Inflammatory macrophage treated with lipopolysaccharide for 4 hours (primary cell): ENCODE measurements at regions not wholly inside any gene's neighbourhood (a gene's known extent, or its start where the extent isn't known, plus 50 kb on each side); places are given as distances from the start of the nearest gene placed in this dataset.

ENCODE experiments used
- DNase-seq: peaks from one replicate; pipeline ENCODE4 v3.0.0-alpha.2; 2020

GRCh38 chr6:19643287-19643686, 193.9 kb upstream of the ID4 start:
- no peak for DNase-seq

- no peak for DNase-seq
These were observed 193.5 kb upstream of the ID4 start for GRCh38 chr6:19643713-19644112.

- DNase-seq: peak; percentile 28
These were observed 181.4 kb upstream of the ID4 start for GRCh38 chr6:19655744-19656143.

- no peak for DNase-seq
These were observed 176.9 kb upstream of the ID4 start for GRCh38 chr6:19660123-19660910.

GRCh38 chr6:19662911-19663310, 174.3 kb upstream of the ID4 start:
- DNase-seq: no peak

- DNase-seq: no peak
These were observed 173.7 kb upstream of the ID4 start for GRCh38 chr6:19663479-19663878.

- no peak for DNase-seq
These were observed 173.1 kb upstream of the ID4 start for GRCh38 chr6:19664050-19664449.

- DNase-seq: no peak
These were observed 172.1 kb upstream of the ID4 start for GRCh38 chr6:19664878-19665612.

GRCh38 chr6:19665613-19665909, 171.6 kb upstream of the ID4 start:
- DNase-seq: no peak

- DNase-seq: no peak
These were observed 168.5 kb upstream of the ID4 start for GRCh38 chr6:19668710-19669109.

- DNase-seq: no peak
These were observed 168.0 kb upstream of the ID4 start for GRCh38 chr6:19669206-19669605.

- DNase-seq: no peak
These were observed 154.3 kb upstream of the ID4 start for GRCh38 chr6:19682859-19683258.

GRCh38 chr6:19690325-19691075, 146.7 kb upstream of the ID4 start:
- no peak for DNase-seq

GRCh38 chr6:19691465-19692167, 145.6 kb upstream of the ID4 start:
- no peak for DNase-seq

- DNase-seq: no peak
These were observed 144.5 kb upstream of the ID4 start for GRCh38 chr6:19692506-19693298.

GRCh38 chr6:19694697-19695096, 142.5 kb upstream of the ID4 start:
- no peak for DNase-seq

GRCh38 chr6:19697744-19698290, 139.4 kb upstream of the ID4 start:
- DNase-seq: no peak

GRCh38 chr6:19699932-19700331, 137.2 kb upstream of the ID4 start:
- DNase-seq: no peak

- no peak for DNase-seq
These were observed 131.6 kb upstream of the ID4 start for GRCh38 chr6:19705606-19706005.

GRCh38 chr6:19712012-19712688, 125.0 kb upstream of the ID4 start:
- DNase-seq: no peak

GRCh38 chr6:19712998-19713397, 124.2 kb upstream of the ID4 start:
- no peak for DNase-seq

GRCh38 chr6:19713411-19713810, 123.8 kb upstream of the ID4 start:
- no peak for DNase-seq
